GM18868 (cell line): ENCODE measurements at regions not wholly inside any gene's neighbourhood (a gene's known extent, or its start where the extent isn't known, plus 50 kb on each side); places are given as distances from the start of the nearest gene placed in this dataset.

Experiments used
- ATAC-seq: cut with Tn5 transposase; IDR thresholded peaks from one replicate; pipeline ENCODE4 v1.9.1; 2021; ENCODE audit warnings: mild to moderate bottlenecking, moderate library complexity; ENCODE audit not compliant: unreplicated experiment

DNA sequence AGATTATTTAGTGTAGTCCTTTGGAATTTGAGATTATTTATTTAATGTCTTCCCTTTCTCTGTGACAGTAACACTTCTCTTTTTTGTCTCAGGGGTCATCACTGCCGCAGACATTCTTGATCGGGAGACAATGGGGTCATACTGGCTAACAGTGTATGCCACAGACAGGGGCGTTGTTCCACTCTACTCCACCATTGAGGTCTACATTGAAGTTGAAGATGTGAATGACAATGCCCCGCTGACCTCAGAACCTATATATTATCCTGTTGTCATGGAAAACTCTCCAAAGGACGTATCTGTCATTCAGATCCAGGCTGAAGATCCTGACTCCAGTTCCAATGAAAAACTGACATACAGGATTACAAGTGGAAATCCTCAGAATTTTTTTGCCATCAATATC, 299.9 kb downstream of the FAT3 start:
- ATAC-seq = no peak

DNA sequence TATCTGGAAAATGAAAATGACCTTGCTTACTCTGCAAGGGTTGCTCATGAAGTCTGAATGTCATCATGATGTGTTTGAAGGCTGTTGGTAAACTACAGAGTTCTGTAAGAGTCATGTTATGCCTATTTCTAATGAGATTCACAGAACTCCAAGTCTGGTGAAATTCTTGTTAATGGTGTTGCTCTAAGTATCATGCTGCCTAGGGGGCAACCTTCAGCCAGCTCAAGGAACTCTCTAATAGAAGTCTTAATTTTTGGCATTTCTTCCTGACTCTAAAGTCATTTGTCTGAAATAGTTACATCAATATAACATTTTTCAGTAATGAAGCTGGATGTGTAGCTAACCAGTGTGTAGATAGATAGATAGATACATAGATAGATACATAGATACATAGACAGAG, 302.8 kb downstream of the FAT3 start:
- ATAC-seq = no peak

- no peak for ATAC-seq
Observed at GRCh38 chr11:92528001-92528400, 303.4 kb downstream of the FAT3 start.

GRCh38 chr11:92531065-92531739, 306.6 kb downstream of the FAT3 start:
- ATAC-seq = no peak

- no peak for ATAC-seq
Observed at GRCh38 chr11:92533657-92534335, 309.2 kb downstream of the FAT3 start.

- ATAC-seq = no peak
Observed at GRCh38 chr11:92536883-92537282, 312.3 kb downstream of the FAT3 start.

- ATAC-seq = no peak
Observed at GRCh38 chr11:92540096-92540495, 315.5 kb downstream of the FAT3 start.

GRCh38 chr11:92545906-92546471, 321.4 kb downstream of the FAT3 start:
- no peak for ATAC-seq

- no peak for ATAC-seq
Observed at GRCh38 chr11:92546603-92547002, 322.0 kb downstream of the FAT3 start.

DNA sequence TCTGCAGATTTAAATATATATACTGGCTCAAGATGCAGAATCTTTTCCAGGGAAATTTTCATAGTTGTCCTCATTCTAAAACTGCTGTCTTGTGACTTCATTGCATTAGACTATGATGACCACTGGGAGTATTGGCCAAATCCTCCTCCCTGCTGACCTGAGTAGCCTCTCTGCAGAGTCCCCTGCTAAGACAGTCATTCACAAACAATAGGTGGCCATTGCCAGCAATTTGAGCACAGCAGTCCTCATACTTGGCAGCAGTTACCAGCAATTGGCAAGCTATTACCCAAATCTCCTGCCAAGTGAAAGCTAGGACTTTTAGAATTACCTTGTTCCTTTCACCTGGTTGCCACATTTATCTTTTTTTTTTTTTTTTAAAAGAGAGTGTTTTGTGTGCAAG, 325.8 kb downstream of the FAT3 start:
- no peak for ATAC-seq

- ATAC-seq = no peak
Observed at GRCh38 chr11:92550871-92551270, 326.3 kb downstream of the FAT3 start.

DNA sequence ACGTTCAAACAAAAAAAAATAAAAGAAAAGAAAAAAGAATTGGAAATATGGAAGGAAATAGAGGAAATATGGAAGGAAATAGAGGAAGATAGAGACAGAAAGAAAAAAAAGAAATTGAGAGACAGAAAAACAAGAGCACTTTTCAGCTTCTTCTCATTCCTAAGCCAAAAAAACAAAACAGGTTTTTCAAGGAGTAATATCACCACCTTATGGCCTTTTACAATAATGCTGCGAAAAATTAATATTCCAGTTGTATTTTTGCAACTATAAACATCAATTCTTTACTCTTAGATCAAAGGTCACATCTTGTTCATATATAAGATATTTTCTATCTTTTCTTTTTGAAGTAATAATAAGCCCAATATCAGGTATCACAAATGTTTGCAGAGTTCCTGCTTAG, 328.3 kb downstream of the FAT3 start:
- ATAC-seq = no peak

GRCh38 chr11:92554688-92555087, 330.1 kb downstream of the FAT3 start:
- ATAC-seq = no peak

GRCh38 chr11:92556431-92556830, 331.8 kb downstream of the FAT3 start:
- ATAC-seq = no peak

- no peak for ATAC-seq
Observed at GRCh38 chr11:92557879-92558278, 333.3 kb downstream of the FAT3 start.

DNA sequence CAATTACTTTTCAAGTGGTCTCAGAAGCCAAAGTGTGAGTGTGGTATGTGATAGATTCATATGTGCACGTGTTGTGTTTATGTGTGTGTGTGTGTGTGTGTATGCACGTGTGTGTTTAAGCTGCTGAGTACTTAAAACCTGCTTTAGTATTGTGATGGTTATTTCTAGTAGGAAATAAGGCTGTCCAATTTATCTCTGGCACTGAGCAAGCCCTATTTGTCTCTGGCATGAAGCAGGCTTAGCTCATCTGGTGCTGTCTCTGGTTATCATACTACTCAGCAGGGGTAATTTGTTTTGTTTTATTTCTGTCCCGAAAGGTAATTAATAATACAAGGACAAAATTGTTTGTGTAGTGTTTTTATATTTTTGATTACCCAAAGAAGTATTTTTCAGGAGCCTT, 333.7 kb downstream of the FAT3 start:
- no peak for ATAC-seq

- no peak for ATAC-seq
Observed at GRCh38 chr11:92569726-92570125, 345.1 kb downstream of the FAT3 start.

DNA sequence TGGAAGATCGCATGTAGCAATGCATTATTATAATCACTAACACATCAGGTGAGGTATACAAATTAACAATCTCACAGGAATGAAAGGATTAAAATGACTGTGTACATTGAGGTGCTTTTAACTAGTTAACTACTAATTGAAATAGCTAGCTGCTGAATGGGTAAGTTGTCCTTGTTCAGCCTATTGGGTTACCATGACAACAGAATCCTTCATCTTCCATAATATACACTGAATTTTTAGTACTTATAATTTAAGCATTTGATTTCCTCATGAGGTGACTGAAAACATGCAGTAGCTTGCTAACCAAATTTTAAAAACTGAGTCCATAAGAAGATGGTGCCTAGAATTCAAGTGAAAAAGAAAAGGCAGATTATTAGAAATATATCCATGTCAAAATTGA, 347.9 kb downstream of the FAT3 start:
- ATAC-seq = no peak

- no peak for ATAC-seq
Observed at GRCh38 chr11:92576315-92576714, 351.7 kb downstream of the FAT3 start.

DNA sequence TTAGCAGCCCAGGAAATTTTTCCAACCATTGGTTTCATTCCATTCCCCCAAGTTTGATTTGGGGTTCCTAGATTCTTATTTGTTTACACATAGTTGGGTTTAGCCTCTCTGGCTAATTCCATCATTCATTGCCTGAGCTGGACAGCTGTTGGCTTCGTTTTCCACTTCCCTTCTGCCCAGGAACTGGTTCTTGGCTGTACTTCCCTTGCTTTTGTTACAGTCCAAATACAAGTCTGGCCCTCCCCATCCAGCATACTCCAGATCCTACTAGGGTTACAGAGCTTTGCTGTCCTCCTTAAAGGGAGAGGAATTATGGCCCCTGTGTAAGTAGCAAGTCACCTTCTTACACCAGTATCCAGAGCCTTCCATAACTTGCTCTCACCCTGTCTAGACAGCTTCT, 356.3 kb downstream of the FAT3 start:
- ATAC-seq = no peak

DNA sequence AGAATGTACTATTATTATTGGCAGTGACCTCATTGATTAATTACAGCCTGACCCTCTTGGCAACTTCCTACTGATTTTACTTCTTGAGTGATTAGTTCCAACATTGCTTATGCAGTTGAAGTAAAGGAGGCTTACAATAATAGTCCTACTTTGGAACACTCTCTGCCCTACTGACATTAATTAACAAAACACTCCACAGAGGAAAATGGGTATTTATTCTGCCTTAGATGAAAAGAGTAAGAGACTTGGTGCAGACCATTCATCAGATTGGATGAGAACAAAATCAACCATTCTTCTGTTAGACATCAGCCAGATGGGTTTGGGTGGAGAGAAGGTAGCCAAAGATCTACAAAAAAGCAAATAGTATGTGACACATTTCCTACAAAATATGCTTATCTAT, 363.8 kb downstream of the FAT3 start:
- ATAC-seq = no peak

GRCh38 chr11:92589512-92589911, 364.9 kb downstream of the FAT3 start:
- ATAC-seq = no peak
